GM12874 (cell line): ENCODE measurements at regions not wholly inside any gene's neighbourhood (a gene's known extent, or its start where the extent isn't known, plus 50 kb on each side); places are given as distances from the start of the nearest gene placed in this dataset.

ENCODE experiments used
- TF ChIP-seq, protein P1 (sequence below): IDR thresholded peaks from 2 replicates; pipeline ENCODE4 v1.5.1; 2011; ENCODE audit warnings: low read depth, mild to moderate bottlenecking, control low read depth, low read length, moderate library complexity; ENCODE audit not compliant: insufficient read depth

DNA sequence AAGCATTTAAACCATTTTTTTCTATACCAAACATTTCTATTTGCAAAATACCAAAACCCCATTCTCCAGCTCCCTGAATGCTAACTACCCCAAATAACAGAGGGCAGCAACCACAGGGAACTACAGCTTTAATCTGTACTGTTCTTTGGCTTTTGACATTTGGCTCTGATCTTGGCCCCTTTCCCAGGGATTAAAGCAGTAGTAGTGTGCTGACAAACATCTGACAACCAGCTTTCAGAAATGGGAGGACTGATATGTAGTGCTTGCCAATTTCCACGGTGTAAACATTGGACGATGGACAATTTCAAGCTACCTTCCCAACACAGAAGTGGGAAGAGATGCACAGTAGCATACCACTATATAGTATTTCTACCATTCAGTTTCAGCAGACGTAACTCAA, 88.4 kb upstream of the TEAD1 start:
- TF ChIP-seq, protein P1, sequence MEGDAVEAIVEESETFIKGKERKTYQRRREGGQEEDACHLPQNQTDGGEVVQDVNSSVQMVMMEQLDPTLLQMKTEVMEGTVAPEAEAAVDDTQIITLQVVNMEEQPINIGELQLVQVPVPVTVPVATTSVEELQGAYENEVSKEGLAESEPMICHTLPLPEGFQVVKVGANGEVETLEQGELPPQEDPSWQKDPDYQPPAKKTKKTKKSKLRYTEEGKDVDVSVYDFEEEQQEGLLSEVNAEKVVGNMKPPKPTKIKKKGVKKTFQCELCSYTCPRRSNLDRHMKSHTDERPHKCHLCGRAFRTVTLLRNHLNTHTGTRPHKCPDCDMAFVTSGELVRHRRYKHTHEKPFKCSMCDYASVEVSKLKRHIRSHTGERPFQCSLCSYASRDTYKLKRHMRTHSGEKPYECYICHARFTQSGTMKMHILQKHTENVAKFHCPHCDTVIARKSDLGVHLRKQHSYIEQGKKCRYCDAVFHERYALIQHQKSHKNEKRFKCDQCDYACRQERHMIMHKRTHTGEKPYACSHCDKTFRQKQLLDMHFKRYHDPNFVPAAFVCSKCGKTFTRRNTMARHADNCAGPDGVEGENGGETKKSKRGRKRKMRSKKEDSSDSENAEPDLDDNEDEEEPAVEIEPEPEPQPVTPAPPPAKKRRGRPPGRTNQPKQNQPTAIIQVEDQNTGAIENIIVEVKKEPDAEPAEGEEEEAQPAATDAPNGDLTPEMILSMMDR, result no peak

DNA sequence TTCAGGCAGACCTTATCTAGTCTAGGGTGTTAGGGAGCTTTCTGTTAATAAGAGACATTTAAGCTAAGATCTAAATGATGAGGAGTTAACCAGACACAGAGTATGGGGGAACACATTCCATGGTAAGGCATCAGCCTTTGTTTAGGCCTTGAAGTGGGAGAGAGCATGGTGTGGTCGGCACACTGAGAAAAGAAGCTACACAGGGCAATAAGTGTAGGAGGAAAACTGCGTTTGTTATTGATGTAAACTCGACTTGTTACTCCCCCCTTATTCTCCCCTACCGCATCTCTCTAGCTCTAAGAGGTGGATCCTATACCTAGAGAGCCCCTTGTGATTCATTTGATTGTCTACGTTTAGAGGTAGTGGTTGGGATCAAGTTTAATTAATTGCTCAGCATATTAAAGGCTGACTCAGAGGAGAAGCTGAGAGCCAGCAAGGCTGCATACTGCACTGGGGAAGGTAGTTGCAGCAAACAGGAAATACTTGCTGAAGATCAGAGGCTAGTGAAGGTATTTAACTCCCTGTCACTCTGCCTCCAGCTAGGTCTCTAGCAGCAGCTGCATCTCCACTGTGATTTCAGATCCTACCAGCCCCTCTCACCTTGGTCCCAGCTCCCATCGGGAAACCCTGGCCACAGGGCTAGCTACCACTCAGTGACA, 86.8 kb upstream of the TEAD1 start:
- TF ChIP-seq, protein P1, result no peak

DNA sequence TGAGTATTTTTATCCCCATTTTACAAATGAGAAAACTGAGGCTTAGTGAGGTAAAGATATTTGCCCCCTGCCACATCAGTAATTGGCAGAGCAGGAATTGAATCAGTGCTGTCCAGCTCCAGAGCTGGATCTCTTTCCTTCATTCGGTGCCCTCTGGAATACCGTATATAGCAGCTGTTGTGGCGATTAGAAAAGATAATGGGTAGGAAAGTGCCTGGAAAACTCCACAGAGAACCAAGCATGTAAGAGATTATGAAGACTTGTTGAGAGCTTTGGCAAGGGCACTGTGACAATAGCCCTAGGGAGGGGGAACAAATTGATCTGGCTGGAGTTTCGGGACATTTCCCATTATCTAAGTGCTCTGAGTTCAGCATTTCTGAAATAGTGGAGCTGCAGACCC, 82.5 kb upstream of the TEAD1 start:
- TF ChIP-seq, protein P1, result no peak

DNA sequence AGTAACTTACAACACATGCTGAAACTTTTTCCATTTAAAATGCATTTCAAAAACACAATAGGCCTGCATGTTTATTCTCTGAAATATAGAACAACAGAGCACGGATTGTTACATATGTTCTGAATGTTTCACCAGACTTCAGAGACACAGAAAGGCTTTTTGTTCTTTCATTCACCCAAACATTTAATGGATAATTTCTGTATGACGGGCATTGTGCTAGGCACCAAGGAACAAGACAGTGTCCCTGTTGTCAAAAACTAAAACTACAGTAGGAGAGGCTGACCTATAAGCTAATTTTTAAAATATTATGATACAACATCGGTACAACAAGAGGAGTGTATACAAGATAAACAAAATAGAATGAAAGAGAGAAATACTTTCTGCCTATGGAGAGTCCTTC, 81.9 kb upstream of the TEAD1 start:
- TF ChIP-seq, protein P1, result no peak

DNA sequence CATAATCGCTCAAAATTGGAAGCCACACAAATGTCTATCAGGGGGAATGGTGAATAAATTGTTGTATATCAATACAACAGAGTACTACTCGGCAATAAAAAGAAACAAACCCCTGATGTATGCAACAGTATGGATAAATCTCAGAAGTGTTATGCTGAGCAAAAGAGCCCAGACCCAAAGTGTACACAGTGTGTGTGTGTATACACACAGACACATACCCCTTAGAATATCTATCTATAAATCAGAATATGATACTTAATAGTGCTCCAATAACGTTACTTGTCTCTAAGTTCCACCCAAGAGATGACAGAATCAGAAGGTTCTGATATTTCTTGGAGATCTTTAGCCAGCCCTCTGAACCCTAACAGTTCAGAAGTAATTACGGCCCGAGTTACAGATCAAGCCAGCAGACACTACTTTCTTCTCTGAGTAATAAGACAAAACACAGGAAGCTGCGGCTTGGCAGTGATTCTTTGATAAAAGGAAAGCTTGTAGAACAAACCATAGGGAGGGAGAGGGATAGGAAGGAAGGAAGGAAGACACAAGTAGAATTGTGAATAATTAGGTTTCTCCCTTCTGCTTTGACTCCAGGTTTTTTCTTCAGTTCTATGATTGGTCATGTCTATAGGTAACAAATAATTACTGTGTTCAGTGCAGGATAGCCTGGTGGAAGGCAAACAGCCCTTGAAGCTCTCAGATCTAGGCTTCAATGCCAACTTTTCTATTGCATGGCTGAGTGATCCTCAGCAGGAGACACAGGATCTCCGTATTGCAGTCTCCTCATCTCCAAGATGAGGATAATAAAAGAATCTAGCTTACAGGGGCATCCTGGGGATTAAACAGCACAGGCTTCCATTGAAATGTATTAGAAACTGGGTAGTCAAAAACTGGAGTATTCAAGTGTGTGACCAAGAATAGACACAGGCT, 75.6 kb upstream of the TEAD1 start:
- TF ChIP-seq, protein P1, result no peak

DNA sequence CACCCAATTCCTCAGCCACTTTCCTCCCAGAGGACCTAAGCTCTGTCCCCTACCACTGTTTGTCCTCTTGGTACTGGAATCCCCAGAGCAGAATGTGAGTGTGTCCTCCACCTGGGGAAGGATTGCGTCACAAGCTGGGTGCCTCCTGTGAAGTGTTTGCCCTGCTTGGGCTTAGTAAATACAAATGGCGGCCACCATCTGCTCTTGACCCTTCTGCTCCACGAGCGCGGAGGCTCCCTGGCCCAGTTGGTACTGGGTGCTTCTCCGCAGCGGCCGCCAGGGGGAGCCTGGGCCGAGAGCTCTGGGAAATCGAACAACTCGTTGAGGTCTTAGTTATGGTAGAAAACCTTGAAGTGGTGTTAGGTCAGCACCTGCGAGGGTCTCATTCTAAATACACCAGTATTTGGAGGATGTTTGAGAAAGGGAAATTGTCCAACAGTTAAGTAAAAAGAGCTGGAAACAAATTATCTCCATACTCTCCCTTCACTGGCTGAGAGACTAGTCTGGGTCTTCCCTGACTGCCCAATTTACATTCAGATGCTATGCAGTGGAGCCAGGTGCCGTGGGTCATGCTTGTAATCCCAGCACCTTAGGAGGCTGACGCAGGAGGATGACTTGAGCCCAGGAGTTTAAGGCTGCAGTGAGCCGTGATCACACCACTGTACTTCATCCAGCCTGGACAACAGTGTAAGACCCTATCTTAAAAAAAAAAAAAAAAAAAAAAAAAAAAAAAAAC, 74.6 kb upstream of the TEAD1 start:
- TF ChIP-seq, protein P1, result peak; percentile 84

DNA sequence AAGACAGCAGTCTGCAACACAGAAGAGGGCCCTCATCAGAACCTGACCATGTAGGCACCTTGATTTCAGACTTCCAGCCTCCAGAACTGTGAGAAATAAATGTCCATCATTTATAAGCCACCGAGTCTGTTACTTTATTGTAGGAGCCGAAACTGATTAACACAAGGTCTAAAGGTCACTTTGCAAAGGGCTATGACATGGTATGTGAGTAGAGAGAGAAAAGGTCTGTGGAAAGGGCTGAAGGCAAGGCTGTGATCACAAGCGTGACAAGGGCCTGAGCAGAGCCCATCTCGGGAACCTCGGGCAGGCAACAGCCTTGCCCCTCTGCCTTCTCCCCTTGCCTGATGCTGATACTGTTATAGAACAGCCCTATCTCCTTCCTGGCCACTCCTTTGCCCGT, 73.4 kb upstream of the TEAD1 start:
- TF ChIP-seq, protein P1, result no peak
